GDM1 (cell line): ENCODE measurements at regions not wholly inside any gene's neighbourhood (a gene's known extent, or its start where the extent isn't known, plus 50 kb on each side); places are given as distances from the start of the nearest gene placed in this dataset.

Source experiments
- DNase-seq: peaks from one replicate; lab custom pipeline; 2025; lab: John Stamatoyannopoulos, UW

DNA sequence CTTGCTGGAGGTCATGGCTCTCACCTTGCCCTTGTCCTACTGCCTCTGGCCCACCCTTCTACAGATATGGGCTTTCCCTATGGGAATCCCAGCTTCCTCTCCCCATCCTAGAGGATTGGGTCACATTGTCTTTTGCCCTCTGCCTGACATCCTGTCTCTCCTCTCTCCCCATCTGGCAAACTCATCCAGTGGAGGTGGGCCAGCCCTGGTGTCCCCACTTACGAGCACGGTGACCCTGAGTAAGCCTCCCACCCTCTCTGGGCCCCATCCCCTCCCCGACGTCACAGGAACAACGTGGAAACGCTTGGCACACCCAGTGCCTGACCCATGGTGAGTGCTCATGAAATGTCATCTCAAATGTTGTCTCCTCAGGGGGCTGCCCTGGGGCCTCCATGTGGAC lies 56.1 kb upstream of the ID3 start:
- no peak for DNase-seq

DNA sequence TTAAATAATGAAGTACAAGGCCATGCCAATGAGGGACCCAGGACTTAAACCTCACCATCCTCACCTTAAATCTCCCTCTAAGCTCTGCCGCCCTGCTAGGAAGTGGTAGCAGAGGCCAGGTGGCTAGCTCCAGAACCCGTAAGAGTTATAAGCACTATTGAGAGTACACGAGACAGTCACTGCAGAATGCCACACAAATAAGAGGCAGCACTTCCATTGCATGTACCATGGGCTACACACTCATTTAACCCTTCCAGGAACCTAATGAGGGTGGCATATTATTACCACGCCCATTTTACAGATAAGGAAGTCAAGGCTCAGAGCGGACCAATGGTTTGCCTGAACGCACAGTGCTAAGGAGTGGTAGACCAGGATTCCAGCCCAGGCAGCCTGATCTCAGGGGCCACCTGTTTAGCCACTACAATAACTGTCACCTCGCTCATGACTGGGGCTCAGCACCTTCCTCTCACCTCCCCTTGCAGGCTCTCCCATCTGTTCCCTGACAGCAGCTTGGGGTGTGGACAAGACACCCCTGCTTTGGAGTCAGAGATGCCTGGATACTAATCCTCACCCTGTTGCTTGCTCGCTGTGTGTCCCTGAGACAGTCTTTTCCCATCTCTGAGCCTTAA lies 54.8 kb upstream of the ID3 start:
- no peak for DNase-seq

DNA sequence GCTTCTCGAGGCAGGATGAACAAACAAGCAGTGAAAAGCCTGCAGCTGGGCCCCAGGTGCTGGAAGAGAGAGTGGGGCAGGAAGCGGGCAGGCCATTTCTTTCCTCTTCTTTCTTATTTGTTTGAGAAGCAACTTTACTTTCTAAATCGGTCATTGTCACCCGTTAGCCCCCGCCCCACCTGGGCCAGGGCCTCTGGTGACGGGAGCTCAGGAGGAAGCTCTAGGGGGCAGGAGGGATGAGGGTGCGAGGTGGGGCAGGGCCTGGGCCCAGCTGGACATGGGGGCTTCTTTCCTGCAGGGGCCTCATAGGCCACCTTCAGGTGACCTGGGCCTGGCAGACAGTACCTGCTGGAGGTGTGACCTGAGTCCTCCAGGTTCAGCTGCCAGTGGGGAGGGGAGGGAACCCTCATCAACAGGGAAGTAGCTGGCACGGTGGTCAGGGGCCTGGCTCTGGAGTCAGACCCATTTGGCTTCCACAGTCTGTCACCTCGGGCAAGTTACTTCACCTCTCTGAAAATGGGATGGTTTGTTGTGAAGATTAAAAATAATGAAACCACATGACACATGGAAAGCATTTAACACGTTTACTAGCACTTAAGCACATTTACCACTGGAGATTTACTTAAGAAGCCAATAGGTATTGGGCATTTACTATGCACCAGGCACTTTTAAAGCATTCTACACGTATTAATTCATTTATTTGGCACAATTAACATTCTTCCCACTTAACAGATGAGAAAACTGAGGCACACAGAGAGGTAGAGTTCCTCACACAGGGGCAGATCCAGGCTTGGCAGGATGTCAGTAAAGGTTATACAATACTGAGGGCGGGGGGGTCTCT lies 54.1 kb upstream of the ID3 start:
- no peak for DNase-seq

DNA sequence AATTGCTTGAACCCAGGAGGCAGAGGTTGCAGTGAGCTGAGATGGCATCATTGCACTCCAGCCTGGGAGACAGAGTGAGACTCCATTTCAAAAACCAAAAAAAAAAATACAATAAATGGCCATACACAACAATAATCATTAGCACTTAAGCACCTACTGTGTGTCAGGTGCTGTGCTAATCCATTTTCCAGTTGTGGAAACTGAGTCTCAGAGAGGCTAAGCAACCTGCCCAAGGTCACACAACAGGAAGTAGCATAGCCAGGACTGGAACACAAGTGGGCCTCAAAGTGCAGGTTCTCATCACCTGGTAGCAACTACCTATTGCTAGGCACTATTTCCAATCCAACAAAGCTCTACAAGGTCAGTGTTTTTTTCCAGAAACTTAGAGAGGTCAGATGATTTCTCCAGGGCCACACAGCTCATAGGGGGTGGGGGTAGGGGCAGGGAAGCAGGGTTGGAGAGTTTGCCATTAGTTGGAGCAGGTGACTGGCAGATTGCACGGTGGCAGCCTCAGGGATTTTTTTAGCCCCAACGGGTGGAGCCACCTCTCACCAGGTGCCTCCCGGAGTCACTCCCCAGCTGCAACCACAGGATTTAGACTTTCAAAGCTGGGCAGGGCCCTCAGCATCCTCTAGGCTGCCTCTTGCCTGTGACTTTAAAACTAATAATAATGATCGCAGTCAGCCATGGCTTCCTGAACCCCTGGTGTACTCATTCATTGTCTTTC lies 52.5 kb upstream of the ID3 start:
- DNase-seq, result no peak

DNA sequence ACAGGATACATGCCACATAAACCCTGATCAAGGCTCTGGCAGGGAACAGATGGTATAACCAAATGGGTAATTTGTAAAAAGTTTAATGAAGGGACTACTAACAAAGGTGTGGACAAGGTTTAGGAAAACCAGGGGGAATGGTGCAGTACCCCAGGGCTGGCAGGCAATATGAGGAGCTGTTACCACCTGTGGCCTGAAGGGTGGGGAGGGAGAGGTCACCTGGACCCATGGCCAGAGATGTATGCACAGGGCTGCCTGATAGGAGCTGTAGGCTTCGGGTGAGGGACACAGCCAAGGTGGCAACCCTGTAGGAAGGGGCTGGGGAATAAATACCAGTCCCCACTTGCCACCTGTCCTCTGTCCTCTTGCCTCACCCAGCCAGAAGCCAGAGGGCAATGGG lies 51.4 kb upstream of the ID3 start:
- no peak for DNase-seq

DNA sequence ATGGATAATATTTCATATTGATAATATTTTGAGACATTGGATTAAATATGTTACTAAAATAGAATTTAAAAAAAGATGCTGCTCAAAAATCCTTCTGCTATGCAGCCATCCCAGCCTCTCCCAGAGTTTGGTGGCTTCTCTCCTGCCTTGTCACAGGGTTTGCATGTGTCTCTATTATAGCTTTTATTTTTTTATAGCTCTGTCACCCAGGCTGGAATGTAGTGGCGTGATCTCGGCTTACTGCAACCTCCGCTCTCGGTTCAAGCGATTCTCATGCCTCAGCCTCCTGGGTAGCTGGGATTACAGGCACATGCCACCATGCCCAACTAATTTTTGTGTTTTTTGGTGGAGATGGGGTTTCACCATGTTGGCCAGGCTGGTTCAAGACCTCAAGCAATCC lies 50.7 kb upstream of the ID3 start:
- DNase-seq, result no peak
